Stimulated activated CD8-positive, alpha-beta memory T cell treated with anti-CD3 and anti-CD28 coated beads, Interleukin-12 subunit alpha, Interleukin-12 subunit beta, amount 100 ng/mL, for 24 hours (primary cell): ENCODE measurements at regions not wholly inside any gene's neighbourhood (a gene's known extent, or its start where the extent isn't known, plus 50 kb on each side); places are given as distances from the start of the nearest gene placed in this dataset.

Source experiments
- DNase-seq: peaks from one replicate; pipeline ENCODE4 v3.0.0-alpha.2; 2020; ENCODE audit errors: extremely low read depth

DNA sequence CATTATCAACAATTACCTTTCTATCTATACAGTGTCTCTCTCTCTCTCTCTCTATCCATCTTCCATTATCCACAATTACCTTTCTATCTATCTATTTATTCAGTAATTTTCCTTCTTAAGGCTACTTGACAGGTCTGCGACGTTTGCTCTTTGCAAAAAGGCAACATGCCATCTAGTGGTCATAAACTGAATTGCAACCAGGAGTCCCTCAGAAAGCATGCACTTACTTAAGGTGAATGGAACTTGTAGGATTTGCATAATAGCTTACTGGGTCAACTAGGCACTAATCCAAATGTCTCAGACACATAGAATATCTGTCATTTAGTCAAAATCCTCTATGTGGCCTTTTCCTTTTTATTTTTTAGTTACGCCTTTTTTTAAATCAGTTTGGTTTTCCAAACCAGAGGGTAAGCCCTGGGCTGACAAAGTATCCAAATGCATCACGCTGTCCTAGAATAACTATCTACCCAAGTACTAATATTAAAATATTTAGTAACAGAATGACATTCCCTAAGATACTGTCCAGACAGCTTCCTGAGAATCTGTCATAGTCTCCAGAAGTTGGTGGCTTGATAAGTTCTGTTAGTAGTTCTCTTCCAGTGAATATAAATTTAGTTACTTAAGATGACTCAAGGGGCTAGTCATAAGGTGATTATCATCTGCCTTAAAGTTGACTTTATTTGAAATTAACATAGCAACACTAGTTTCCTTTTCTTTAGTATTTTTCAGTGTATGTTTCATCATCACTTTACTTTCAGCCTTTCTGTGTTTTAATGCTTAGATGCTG is 208.3 kb downstream of the PPP1R3A start:
- no peak for DNase-seq

- DNase-seq, result no peak
These were observed 213.4 kb downstream of the PPP1R3A start for GRCh38 chr7:113705439-113705838.

DNA sequence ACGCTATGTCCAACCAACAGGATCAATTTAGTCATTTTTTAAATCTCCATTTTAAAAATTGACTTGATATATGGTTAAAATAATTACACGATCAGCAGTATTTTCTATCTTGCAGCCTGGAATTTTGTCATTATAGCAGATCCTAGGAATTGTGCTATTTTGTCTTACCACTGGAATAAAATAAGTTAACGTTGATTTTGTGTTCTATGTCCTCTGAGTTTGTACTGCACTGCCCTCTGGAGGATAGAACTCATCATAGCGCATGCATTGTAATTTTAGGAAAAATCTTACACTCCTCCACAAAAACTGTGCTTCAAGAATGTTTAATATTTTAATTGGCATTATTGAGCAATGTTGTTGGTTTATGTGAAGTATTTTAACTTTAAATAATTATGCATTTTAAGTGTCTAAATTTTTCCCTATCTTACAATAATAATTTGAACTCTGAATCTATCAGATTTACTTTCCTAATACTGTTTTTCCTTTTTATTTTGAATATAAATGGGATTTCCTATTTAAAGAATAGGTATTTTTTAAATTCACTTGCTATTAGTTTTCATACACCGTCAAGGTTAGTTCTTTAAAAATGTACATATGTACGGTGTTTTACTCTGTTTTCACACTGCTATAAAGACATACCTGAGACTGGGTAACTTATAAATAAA is 220.1 kb downstream of the PPP1R3A start:
- no peak for DNase-seq

GRCh38 chr7:113694149-113694548 is 224.7 kb downstream of the PPP1R3A start:
- DNase-seq, result no peak

DNA sequence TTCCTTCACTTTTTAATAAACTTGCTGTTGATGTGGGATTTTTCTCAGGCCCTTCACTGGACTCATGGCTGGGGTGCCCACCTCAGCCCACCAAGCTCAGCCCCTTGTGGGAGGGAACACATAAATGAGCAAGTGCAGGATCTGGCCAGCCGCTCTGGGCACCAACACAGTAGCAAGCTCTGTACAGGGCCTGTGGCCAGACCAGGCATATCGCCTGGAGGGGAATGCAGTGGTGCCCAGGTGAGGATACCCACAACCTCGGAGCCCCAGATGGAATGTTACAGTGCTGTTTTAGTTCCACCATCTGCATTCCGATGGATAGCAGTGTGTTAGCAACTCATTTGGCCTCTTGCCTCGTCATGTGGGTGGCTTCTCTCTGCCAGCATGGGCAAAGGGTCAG is 234.6 kb downstream of the PPP1R3A start:
- DNase-seq, result no peak

DNA sequence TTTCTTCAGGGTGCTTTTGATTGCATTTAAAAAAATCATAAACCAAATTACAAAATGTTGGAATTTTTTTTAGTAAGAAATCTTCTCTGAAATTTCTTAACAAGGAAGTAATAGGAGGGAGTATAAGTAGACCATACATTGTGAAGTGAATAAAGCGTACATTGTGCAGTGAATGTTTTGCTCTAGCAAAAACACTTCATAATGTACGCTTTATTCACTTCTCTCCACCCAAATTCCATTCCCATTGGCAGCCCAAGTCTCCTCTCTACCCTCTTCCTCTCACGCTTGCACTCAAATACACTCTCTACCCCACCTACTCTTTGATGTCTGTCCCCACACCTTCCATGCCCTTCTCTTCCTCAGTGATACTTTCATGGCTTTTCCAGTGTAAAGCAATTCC is 241.0 kb downstream of the PPP1R3A start:
- DNase-seq, result no peak

GRCh38 chr7:113664867-113665266 is 253.9 kb downstream of the PPP1R3A start:
- DNase-seq, result no peak

- no peak for DNase-seq
These were observed 259.4 kb downstream of the PPP1R3A start for GRCh38 chr7:113659416-113659815.

DNA sequence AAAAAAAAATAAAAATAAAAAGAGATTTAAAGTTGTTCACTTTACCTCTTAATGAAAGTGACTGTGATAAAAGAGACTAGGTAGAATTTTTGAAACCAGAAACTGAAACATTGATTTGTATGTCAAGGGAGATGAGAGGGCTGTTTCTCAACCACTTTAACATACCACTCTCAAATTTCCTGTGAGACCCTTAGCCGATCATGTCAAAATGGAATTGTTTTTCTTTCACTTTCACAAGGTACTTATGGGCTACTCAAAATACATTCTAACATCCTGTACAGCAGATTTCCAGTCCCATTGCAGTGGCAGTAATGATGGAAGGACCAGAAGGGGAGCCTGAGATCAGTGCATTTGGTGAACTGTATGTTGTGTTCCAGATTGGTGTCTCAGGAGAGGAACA is 261.2 kb downstream of the PPP1R3A start:
- no peak for DNase-seq

- DNase-seq, result no peak
These were observed 266.3 kb downstream of the PPP1R3A start for GRCh38 chr7:113652501-113652900.

GRCh38 chr7:113649556-113649955 is 269.3 kb downstream of the PPP1R3A start:
- no peak for DNase-seq

GRCh38 chr7:113639221-113639620 is 279.6 kb downstream of the PPP1R3A start:
- no peak for DNase-seq

- no peak for DNase-seq
These were observed 281.9 kb downstream of the PPP1R3A start for GRCh38 chr7:113636727-113637421.

- no peak for DNase-seq
These were observed 283.3 kb downstream of the PPP1R3A start for GRCh38 chr7:113635492-113635891.

DNA sequence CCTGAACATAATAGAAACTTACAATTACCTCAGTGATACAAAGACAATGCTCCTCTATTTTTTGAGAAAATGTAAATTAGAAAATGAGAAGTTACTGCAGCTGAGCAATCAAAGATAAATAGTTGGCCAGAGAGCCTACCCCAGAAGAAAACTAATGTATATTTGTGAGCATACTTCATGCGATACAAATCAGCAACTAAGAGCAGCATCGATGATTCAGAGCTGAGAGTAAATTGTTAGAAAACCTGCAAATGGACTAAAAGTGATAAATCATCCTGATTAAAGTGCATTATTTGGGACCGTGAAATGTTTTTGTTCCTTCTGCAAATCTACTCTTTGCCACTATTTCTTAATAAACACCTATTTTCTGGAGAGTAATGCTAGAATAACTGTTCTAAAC is 285.7 kb downstream of the PPP1R3A start:
- no peak for DNase-seq

DNA sequence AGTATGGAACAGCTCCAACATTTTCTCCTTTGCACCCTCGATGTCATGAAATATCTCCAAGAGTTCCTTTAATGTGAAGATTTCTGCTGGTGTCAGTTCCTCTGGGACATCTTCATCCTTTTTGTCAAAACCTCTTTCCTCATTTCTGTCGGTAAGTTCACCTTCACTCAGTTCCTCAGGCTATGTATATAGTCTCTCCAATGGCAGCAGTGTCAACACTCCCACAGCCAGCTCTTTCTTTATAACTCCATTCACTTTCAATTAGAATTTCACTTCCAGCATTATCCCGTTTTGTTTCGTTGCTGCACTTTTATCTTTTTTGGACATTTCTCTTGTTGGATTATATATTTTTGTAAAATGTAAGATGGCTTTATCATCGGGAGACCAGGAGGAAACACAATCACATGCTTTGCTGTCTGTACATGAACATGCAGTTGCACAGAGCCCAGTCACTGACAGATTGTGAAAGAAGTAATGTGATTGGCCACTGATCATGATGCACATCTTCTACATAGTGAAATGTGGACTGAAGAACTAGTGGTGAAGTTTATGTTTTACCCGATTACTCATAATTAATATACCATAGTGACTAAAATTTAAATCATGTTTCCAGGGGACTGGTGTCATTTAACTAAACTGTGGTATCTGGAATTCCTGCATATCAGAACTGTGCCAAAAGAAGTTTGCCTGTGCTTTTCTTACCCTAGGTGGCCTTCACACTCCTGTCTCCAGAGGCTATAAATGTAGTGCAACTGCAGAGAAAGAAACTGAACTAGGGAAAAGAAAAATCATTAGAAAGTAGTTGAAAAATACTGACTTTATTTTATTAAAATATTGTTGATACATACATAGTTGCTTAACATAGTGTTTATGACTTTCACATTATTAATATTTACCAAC is 289.6 kb downstream of the PPP1R3A start:
- DNase-seq, result no peak

DNA sequence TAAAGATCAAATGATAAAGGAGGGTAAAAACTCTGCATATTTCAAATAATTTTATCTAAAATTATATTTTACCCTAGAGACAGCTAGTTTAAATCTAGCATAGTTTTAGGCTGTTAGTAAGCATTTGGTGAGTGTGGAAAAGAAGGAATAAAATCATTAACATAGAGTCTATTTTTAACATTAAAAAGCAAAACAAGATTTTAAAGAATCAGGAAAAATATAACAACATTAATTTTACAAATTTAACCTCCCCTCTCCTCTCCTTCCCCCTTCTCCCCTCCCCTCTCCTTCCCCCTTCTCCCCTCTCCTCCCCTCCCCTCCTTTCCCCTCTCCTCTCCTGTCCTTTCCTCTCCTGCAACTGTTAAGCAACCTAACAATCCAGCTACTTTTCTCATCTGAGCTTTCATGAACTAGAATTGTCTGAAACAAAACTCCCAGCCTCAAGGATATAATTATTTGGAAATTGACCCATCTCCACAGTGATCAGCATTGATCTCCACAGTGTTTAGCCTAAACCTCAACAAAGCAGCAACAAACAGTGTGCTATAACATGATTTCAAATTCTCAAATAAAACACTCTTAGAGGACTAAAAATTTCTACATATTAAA is 293.2 kb downstream of the PPP1R3A start:
- no peak for DNase-seq

DNA sequence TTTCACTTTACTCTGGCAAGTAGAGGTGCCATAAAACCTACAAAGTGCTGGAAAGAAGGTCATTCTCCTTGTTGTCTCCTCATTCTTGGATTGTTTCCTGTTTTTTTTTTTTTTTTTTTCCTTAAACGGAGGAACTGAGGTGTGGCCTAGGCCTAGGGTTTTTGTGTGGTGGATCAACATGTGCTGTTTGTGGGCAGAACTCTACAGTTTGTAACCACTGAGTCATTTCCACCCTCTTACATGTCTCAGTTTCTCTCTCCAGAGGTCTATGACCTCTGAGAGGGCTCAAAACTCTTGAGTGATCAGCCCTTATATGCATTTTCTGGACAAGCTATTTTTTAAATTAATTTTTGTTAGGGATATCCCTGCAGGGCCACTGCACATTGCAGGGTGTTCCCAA is 296.0 kb downstream of the PPP1R3A start:
- DNase-seq, result no peak

DNA sequence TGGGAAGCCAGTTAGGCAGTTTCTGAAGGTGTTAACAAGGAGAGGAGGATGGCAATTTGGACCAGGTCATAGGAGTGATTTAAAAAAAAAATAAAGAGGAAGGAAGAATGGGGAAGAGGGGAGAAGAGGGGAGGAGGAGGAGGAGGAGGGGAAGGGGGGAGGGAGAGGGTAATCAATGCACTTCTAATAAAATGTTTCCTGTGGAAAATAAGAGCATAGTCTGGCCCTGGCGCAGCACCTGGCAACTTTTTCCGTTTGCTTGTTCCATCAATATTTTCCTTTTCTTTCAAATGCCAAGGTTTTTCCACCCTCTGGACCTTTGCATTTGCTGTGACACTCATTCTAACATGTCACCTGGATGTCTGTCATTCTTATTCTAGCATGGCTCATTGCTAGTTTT is 308.2 kb downstream of the PPP1R3A start:
- no peak for DNase-seq

DNA sequence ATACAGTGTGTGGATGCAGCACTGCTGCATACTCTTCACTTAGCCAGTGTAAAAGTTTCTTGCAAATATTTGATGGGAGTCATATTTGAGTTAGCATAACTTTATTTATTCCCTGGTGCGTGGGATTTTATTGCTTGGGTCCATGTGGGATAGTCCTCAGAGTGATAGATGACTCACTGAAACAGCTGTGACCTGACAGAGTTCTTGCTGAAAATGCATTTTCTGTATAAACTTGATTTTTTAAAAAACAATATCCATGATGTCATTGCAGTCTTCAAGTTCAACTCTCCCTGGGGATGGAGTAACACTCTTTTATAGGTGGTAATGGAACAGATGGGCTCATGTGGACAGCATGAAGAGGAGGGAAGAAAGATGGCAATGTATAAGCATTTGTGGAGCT is 310.0 kb downstream of the PPP1R3A start:
- DNase-seq, result no peak

- DNase-seq, result no peak
These were observed 312.5 kb downstream of the PPP1R3A start for GRCh38 chr7:113606325-113606724.
